ENCODE measurements at regions not wholly inside any gene's neighbourhood (a gene's known extent, or its start where the extent isn't known, plus 50 kb on each side); places are given as distances from the start of the nearest gene placed in this dataset.
"Not testable (repeated sequence)": the region's sequence is repeated elsewhere in the genome, so short reads cannot be mapped to it uniquely, and the experiment has no call there.

GRCh38 chr3:70618151-70618550 is 305.7 kb upstream of the MDFIC2 start:
- TF ChIP-seq ZFP30 (CRISPR knock-in tag; IDR thresholded peaks at IDR 0.05) (no peak), TCF4 (CRISPR knock-in tag; IDR thresholded peaks at IDR 0.05; ENCODE audit: borderline replicate concordance) (no peak), POU6F1 (CRISPR knock-in tag; IDR thresholded peaks at IDR 0.05; ENCODE audit: borderline replicate concordance, low read depth) (no peak), TOX (CRISPR knock-in tag; IDR thresholded peaks at IDR 0.05; ENCODE audit: borderline replicate concordance) (no peak), BACH2 (CRISPR knock-in tag; IDR thresholded peaks at IDR 0.05; ENCODE audit: borderline replicate concordance) (no peak), ZFP3 (CRISPR knock-in tag; IDR thresholded peaks at IDR 0.05) (no peak), ISL1 (CRISPR knock-in tag; IDR thresholded peaks at IDR 0.05) (no peak)
- TF ChIP-seq, protein P1, sequence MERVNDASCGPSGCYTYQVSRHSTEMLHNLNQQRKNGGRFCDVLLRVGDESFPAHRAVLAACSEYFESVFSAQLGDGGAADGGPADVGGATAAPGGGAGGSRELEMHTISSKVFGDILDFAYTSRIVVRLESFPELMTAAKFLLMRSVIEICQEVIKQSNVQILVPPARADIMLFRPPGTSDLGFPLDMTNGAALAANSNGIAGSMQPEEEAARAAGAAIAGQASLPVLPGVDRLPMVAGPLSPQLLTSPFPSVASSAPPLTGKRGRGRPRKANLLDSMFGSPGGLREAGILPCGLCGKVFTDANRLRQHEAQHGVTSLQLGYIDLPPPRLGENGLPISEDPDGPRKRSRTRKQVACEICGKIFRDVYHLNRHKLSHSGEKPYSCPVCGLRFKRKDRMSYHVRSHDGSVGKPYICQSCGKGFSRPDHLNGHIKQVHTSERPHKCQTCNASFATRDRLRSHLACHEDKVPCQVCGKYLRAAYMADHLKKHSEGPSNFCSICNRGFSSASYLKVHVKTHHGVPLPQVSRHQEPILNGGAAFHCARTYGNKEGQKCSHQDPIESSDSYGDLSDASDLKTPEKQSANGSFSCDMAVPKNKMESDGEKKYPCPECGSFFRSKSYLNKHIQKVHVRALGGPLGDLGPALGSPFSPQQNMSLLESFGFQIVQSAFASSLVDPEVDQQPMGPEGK (CRISPR knock-in tag; IDR thresholded peaks at IDR 0.05; ENCODE audit: borderline replicate concordance), result no peak
- no peak for ATAC-seq

- ATAC-seq, result not testable (repeated sequence)
Measured at GRCh38 chr3:70617349-70617748, 304.9 kb upstream of the MDFIC2 start.

GRCh38 chr3:70615286-70615685 is 302.8 kb upstream of the MDFIC2 start:
- no peak for ATAC-seq
- no peak for TF ChIP-seq BACH2 (CRISPR knock-in tag; IDR thresholded peaks at IDR 0.05; ENCODE audit: borderline replicate concordance)
- TF ChIP-seq RARB (CRISPR knock-in tag; IDR thresholded peaks at IDR 0.05), result no peak
- no peak for TF ChIP-seq CSRNP3 (CRISPR knock-in tag; IDR thresholded peaks at IDR 0.05)
- no peak for TF ChIP-seq TOX (CRISPR knock-in tag; IDR thresholded peaks at IDR 0.05; ENCODE audit: borderline replicate concordance)
- no peak for TF ChIP-seq ARNTL (CRISPR knock-in tag; IDR thresholded peaks at IDR 0.05; ENCODE audit: borderline replicate concordance, low read depth)
- TF ChIP-seq ZFP30 (CRISPR knock-in tag; IDR thresholded peaks at IDR 0.05), result no peak
- TF ChIP-seq ZFP3 (CRISPR knock-in tag; IDR thresholded peaks at IDR 0.05), result no peak
- no peak for TF ChIP-seq POU6F1 (CRISPR knock-in tag; IDR thresholded peaks at IDR 0.05; ENCODE audit: borderline replicate concordance, low read depth)
- no peak for TF ChIP-seq OSR1 (CRISPR knock-in tag; IDR thresholded peaks at IDR 0.05)
- no peak for TF ChIP-seq SNAI2 (CRISPR knock-in tag; IDR thresholded peaks at IDR 0.05)
- TF ChIP-seq ISL1 (CRISPR knock-in tag; IDR thresholded peaks at IDR 0.05), result no peak

GRCh38 chr3:70614111-70614510 is 301.7 kb upstream of the MDFIC2 start:
- ATAC-seq, result no peak
- TF ChIP-seq ARNTL (CRISPR knock-in tag; IDR thresholded peaks at IDR 0.05; ENCODE audit: borderline replicate concordance, low read depth), result no peak
- TF ChIP-seq PPARA (CRISPR knock-in tag; IDR thresholded peaks at IDR 0.05; ENCODE audit: borderline replicate concordance), result no peak
- TF ChIP-seq CSDC2 (CRISPR knock-in tag; IDR thresholded peaks at IDR 0.05), result no peak
- TF ChIP-seq, protein P1 (CRISPR knock-in tag; IDR thresholded peaks at IDR 0.05; ENCODE audit: borderline replicate concordance), result no peak
- no peak for TF ChIP-seq TOX (CRISPR knock-in tag; IDR thresholded peaks at IDR 0.05; ENCODE audit: borderline replicate concordance)
- no peak for TF ChIP-seq ZNF565 (CRISPR knock-in tag; conservative IDR thresholded peaks at IDR 0.05; ENCODE audit: low read depth)
- TF ChIP-seq ZFP3 (CRISPR knock-in tag; IDR thresholded peaks at IDR 0.05), result no peak
- TF ChIP-seq POU6F1 (CRISPR knock-in tag; IDR thresholded peaks at IDR 0.05; ENCODE audit: borderline replicate concordance, low read depth), result no peak
- TF ChIP-seq OSR1 (CRISPR knock-in tag; IDR thresholded peaks at IDR 0.05), result no peak
- no peak for TF ChIP-seq ESRRG (CRISPR knock-in tag; IDR thresholded peaks at IDR 0.05)
- no peak for TF ChIP-seq ZNF70 (CRISPR knock-in tag; IDR thresholded peaks at IDR 0.05)
- TF ChIP-seq ZC3H10 (CRISPR knock-in tag; IDR thresholded peaks at IDR 0.05), result no peak
- no peak for TF ChIP-seq CSRNP3 (CRISPR knock-in tag; IDR thresholded peaks at IDR 0.05)
- no peak for TF ChIP-seq GLIS3 (CRISPR knock-in tag; IDR thresholded peaks at IDR 0.05)
